ENCODE measurements at regions not wholly inside any gene's neighbourhood (a gene's known extent, or its start where the extent isn't known, plus 50 kb on each side); places are given as distances from the start of the nearest gene placed in this dataset.
A peak's percentile ranks its signal among the peaks of the same experiment; 100 is the strongest.

- TF ChIP-seq CTCF (IDR thresholded peaks at IDR 0.05): peak in 1 of 4 experiments; percentile 26
- no peak for TF ChIP-seq POLR2A (IDR thresholded peaks at IDR 0.05)
- TF ChIP-seq POLR2AphosphoS5 (IDR thresholded peaks at IDR 0.05): peak; percentile 26
These were observed 81.5 kb downstream of the CPN2 start for GRCh38 chr3:194269610-194270145.
